GM19023 (cell line): ENCODE measurements at regions not wholly inside any gene's neighbourhood (a gene's known extent, or its start where the extent isn't known, plus 50 kb on each side); places are given as distances from the start of the nearest gene placed in this dataset.
"Not testable (repeated sequence)": the region's sequence is repeated elsewhere in the genome, so short reads cannot be mapped to it uniquely, and the experiment has no call there.

Experiments used
- ATAC-seq: cut with Tn5 transposase; IDR thresholded peaks from one replicate; pipeline ENCODE4 v1.9.1; 2021; ENCODE audit warnings: mild to moderate bottlenecking, moderate library complexity; ENCODE audit not compliant: unreplicated experiment

GRCh38 chr7:156397249-156397648, 243.3 kb upstream of the RNF32 start:
- ATAC-seq: no peak

- ATAC-seq: no peak
Observed at GRCh38 chr7:156389116-156389692, 251.4 kb upstream of the RNF32 start.

GRCh38 chr7:156386097-156386496, 254.5 kb upstream of the RNF32 start:
- ATAC-seq: no peak

- ATAC-seq: no peak
Observed at GRCh38 chr7:156384706-156385105, 255.9 kb upstream of the RNF32 start.

GRCh38 chr7:156383526-156383925, 257.0 kb upstream of the RNF32 start:
- ATAC-seq: no peak

- no peak for ATAC-seq
Observed at GRCh38 chr7:156380261-156380660, 260.3 kb upstream of the RNF32 start.

GRCh38 chr7:156379324-156380070, 261.1 kb upstream of the RNF32 start:
- no peak for ATAC-seq

GRCh38 chr7:156378806-156379205, 261.8 kb upstream of the RNF32 start:
- ATAC-seq: no peak

GRCh38 chr7:156376317-156376716, 264.3 kb upstream of the RNF32 start:
- ATAC-seq: no peak

- ATAC-seq: no peak
Observed at GRCh38 chr7:156374335-156374734, 266.2 kb upstream of the RNF32 start.

- ATAC-seq: not testable (repeated sequence)
Observed at GRCh38 chr7:156369929-156370328, 270.6 kb upstream of the RNF32 start.

GRCh38 chr7:156368053-156368843, 272.3 kb upstream of the RNF32 start:
- ATAC-seq: no peak

GRCh38 chr7:156363751-156364150, 276.8 kb upstream of the RNF32 start:
- no peak for ATAC-seq

- no peak for ATAC-seq
Observed at GRCh38 chr7:156360835-156361234, 279.7 kb upstream of the RNF32 start.

GRCh38 chr7:156356551-156356950, 284.0 kb upstream of the RNF32 start:
- no peak for ATAC-seq

GRCh38 chr7:156353352-156353751, 287.2 kb upstream of the RNF32 start:
- ATAC-seq: no peak

- not testable (repeated sequence) for ATAC-seq
Observed at GRCh38 chr7:156347703-156348248, 292.8 kb upstream of the RNF32 start.

GRCh38 chr7:156347132-156347531, 293.4 kb upstream of the RNF32 start:
- ATAC-seq: no peak

- no peak for ATAC-seq
Observed at GRCh38 chr7:156344595-156344994, 296.0 kb upstream of the RNF32 start.

GRCh38 chr7:156334636-156335035, 305.9 kb upstream of the RNF32 start:
- no peak for ATAC-seq

GRCh38 chr7:156327916-156328315, 312.7 kb upstream of the RNF32 start:
- no peak for ATAC-seq

- no peak for ATAC-seq
Observed at GRCh38 chr7:156327474-156327873, 313.1 kb upstream of the RNF32 start.
